OCI-M1 (cell line): ENCODE measurements at regions not wholly inside any gene's neighbourhood (a gene's known extent, or its start where the extent isn't known, plus 50 kb on each side); places are given as distances from the start of the nearest gene placed in this dataset.

Experiments
- DNase-seq: peaks from one replicate; lab custom pipeline; 2025; lab: John Stamatoyannopoulos, UW

DNA sequence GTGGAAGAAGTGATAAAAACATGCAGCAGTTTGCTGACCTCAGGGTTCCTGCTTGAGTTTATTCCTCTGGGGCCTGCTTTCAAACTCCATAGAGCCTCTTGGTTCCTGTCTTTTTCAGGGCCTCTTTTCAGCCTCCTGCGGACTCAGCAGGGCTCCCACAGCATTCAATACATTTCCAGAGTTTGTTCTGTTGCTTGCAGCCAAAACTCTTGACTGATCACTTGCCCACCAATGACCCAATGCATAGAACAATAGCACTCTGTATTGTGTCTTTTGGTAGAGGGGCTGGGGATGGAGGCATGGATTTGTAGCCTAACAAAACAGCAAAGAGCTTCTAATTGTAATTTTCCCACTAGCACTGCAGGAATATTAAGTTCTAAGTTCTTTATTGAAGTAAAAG is 50.8 kb upstream of the CREB5 start:
- no peak for DNase-seq

- peak; percentile 3 for DNase-seq
Measured at GRCh38 chr7:28362182-28362581, 50.1 kb upstream of the CREB5 start.
